Uterus (tissue), 3 donors: ENCODE measurements at regions not wholly inside any gene's neighbourhood (a gene's known extent, or its start where the extent isn't known, plus 50 kb on each side); places are given as distances from the start of the nearest gene placed in this dataset.

Experiments used
- DNase-seq, 2 donors: peaks; one replicate each; pipeline ENCODE4 v3.0.0-alpha.2; 2019 to 2020
- H3K27ac ChIP-seq, 2 donors: fragments of 200-600 bp; sonication (generic); 1 replicate in 1 of 2; 2 replicates in 1 of 2; pipeline ENCODE4 v1.5.1; 2016 to 2018
- H3K27me3 ChIP-seq, 2 donors: fragments of 200-600 bp; sonication (generic); one replicate each; pipeline ENCODE4 v1.5.1; 2018 to 2019; ENCODE audit warnings: control low read depth in 1 of 2
- H3K36me3 ChIP-seq, 2 donors: fragments of 200-600 bp; sonication (generic); one replicate each; pipeline ENCODE4 v1.5.1; 2019; ENCODE audit warnings: control low read depth in 1 of 2
- H3K4me1 ChIP-seq, 2 donors: fragments of 200-600 bp; sonication (generic); one replicate each; pipeline ENCODE4 v1.5.1; 2018 to 2019; ENCODE audit warnings: control low read depth in 1 of 2
- H3K4me3 ChIP-seq, 2 donors: fragments of 200-600 bp; sonication (generic); 1 replicate in 1 of 2; 2 replicates in 1 of 2; pipeline ENCODE4 v1.5.1; 2018 to 2019; ENCODE audit warnings: mild to moderate bottlenecking in 1 of 2
- H3K9me3 ChIP-seq, 2 donors: fragments of 200-600 bp; sonication (generic); one replicate each; pipeline ENCODE4 v1.5.1; 2019; ENCODE audit warnings: control low read depth in 1 of 2
- POLR2A ChIP-seq, 2 donors: fragments of 450-650 bp; IDR thresholded peaks; one replicate each; pipeline ENCODE4 v1.6.1; 2016; ENCODE audit warnings: antibody characterized with exemption in 2 of 2, mild to moderate bottlenecking in 1 of 2, moderate library complexity in 1 of 2
- intact Hi-C: fragments of 100-400 bp; cut with DNase I; formaldehyde crosslinking; loops from one replicate; pipeline ENCODE4 v1.15.1; 2023; ENCODE audit warnings: low total_unique reads
- TF ChIP-seq, protein P1 (sequence below), 4 experiments: fragments of 200-600 bp in 2 of 4; fragments of 450-650 bp in 2 of 4; sonication (generic) in 2 of 4; IDR thresholded peaks; one replicate each; pipeline ENCODE4 v1.5.1; 2016 to 2019; ENCODE audit warnings: antibody characterized with exemption in 4 of 4, mild to moderate bottlenecking in 2 of 4, moderate library complexity in 1 of 4
- donor health status: DM: yes; HTN: yes; CAD: no.

DNA sequence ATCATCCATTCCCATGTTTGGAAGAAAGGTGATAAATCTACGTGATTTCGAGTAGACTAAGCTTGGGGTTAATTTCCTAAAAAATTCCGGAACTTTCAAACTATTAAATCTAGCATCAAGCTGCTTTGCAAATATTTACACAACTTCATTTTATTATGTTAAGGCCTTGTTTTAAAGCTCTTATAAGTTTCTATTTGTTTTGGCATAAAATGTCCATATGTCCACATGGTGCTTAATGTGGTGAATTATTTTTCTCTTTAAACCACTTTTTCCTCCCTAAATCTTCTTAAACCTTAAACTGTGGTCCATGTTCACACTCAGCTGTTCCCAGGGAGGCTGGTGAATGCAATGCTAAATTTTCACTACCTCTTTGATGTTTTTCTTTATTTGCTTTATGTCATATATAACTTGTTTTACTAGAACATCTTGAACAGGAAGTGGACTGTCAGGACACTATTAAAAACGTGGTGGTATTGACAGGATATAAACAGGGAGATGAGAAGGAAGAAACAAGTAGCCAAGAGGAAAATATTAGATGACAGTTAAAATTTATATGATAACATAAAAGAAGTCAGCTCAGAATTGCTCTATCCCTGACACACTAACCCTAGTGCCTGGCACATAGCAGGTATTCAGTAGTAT lies 72.5 kb upstream of the AGTR1 start:
- no peak for TF ChIP-seq POLR2A (IDR thresholded peaks at IDR 0.05)
- TF ChIP-seq, protein P1, sequence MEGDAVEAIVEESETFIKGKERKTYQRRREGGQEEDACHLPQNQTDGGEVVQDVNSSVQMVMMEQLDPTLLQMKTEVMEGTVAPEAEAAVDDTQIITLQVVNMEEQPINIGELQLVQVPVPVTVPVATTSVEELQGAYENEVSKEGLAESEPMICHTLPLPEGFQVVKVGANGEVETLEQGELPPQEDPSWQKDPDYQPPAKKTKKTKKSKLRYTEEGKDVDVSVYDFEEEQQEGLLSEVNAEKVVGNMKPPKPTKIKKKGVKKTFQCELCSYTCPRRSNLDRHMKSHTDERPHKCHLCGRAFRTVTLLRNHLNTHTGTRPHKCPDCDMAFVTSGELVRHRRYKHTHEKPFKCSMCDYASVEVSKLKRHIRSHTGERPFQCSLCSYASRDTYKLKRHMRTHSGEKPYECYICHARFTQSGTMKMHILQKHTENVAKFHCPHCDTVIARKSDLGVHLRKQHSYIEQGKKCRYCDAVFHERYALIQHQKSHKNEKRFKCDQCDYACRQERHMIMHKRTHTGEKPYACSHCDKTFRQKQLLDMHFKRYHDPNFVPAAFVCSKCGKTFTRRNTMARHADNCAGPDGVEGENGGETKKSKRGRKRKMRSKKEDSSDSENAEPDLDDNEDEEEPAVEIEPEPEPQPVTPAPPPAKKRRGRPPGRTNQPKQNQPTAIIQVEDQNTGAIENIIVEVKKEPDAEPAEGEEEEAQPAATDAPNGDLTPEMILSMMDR (IDR thresholded peaks at IDR 0.05), result no peak
- Histone ChIP-seq H3K27ac (no peak overlapping the region), H3K36me3 (no peaks in the 10 kb centered on the region), H3K4me1 (no peaks in the 10 kb centered on the region), H3K4me3 (no peak overlapping the region), H3K9me3 (no peaks in the 10 kb centered on the region), H3K27me3 (no peaks in the 10 kb centered on the region)
- intact Hi-C loops, result no loop called here
- DNase-seq, result no peak

DNA sequence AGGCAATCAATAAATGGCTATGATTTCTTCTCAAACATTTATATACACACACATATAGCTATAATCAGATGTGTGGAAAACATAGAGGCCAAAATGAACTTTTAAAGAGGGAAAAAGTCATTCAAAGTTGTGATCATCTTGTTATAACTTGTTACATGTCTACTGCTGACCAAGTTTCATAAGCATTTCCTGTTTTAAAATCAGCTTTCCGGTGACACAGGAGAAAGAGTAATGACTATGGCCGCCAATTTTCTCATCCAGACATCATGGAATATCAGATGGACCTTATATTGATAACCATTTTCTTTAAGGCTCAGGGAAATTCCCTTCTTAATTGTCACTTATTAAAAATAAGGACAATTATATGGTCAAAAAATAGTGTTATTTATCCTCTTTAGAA lies 71.7 kb upstream of the AGTR1 start:
- TF ChIP-seq, protein P1 (IDR thresholded peaks at IDR 0.05), result no peak
- no peak for TF ChIP-seq POLR2A (IDR thresholded peaks at IDR 0.05)
- Histone ChIP-seq H3K36me3 (no peaks in the 10 kb centered on the region), H3K4me3 (no peak overlapping the region), H3K9me3 (no peaks in the 10 kb centered on the region), H3K27ac (no peak overlapping the region), H3K4me1 (no peaks in the 10 kb centered on the region), H3K27me3 (no peaks in the 10 kb centered on the region)
- no peak for DNase-seq
- intact Hi-C loops, result no loop called here

DNA sequence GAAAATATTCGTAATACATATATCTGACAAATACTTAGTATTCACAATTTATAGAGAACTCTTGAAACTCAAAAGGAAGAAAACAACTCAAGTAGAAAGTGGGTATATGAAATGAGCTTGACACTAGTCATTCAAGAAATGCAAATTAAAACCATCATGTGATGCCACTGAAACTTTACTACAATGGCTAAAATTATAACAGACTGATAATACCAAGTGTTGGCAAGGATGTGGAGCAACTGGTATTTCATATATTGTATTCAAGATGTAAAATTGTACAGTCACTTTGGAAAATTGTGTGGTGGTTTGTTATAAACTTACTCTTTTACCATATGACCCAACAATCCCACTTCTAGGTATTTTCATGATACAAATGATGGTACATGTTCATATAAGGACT lies 68.7 kb upstream of the AGTR1 start:
- no peaks in the 10 kb centered on the region for H3K27me3 ChIP-seq
- H3K27ac ChIP-seq, result no peak overlapping the region
- H3K36me3 ChIP-seq, result no peaks in the 10 kb centered on the region
- intact Hi-C loops, result no loop called here
- H3K4me1 ChIP-seq, result no peaks in the 10 kb centered on the region
- TF ChIP-seq, protein P1 (IDR thresholded peaks at IDR 0.05), result no peak
- TF ChIP-seq POLR2A (IDR thresholded peaks at IDR 0.05), result no peak
- no peak for DNase-seq
- H3K4me3 ChIP-seq, result no peak overlapping the region
- H3K9me3 ChIP-seq, result no peaks in the 10 kb centered on the region

DNA sequence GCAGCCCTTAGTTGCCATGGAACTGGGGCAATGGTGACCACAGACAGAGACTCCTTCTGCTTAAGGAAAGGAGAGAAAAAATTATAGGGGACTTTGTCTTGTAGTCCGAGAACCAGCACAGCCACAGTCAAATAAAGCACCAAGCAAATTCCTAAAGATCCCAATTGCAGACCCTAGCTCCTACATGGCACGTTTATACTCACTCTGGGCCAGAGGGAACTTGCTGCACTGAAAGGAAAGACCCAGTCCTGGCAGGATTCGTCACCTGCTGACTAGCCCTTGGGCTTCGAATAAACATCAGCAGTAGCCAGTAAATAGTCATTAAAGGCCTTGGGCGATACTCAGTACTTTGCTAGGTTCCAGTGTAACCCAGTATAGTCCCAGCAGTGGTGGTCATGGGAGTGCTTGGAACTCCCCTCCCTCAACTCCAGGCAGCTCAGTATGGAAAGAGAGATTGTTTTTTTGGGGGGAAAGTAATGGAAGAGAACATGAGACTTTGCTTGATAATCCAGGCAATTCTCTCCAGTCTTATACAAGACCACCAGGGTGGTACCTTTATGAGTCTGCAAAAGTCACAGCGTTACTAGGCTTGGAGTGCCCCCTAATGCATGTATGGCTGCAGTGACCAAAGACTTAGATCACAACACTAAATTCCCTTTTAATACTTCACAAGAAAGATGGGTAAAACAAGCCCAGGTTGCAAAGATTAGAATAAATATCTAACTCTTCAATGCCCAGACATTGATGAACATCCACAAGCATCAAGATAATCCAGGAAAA lies 66.4 kb upstream of the AGTR1 start:
- DNase-seq, result no peak
- Histone ChIP-seq H3K4me1 (no peaks in the 10 kb centered on the region), H3K27ac (no peak overlapping the region), H3K36me3 (no peaks in the 10 kb centered on the region), H3K9me3 (no peaks in the 10 kb centered on the region), H3K4me3 (no peak overlapping the region), H3K27me3 (no peaks in the 10 kb centered on the region)
- intact Hi-C loops, result no loop called here
- TF ChIP-seq, protein P1 (IDR thresholded peaks at IDR 0.05), result no peak
- no peak for TF ChIP-seq POLR2A (IDR thresholded peaks at IDR 0.05)

DNA sequence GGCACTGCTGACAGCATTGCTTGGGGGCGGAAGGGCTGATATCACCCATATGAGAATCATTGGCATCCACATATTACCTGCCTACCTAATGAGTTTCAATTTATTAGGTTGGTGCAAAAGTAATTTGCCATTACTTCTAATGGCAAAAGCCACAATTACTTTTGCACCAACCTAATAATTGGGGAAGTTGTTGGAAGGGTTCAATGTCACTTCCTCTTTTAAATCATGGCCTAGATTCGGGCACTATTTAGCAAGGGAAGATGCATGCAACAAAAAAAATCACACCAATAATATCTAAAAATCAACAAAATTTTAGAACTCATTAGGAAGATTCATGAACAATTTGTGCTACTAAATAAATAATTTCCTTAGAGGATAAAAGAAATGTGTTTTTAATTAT lies 56.0 kb upstream of the AGTR1 start:
- no peak overlapping the region for H3K27ac ChIP-seq
- no peaks in the 10 kb centered on the region for H3K27me3 ChIP-seq
- DNase-seq, result no peak
- intact Hi-C loops, result no loop called here
- no peaks in the 10 kb centered on the region for H3K36me3 ChIP-seq
- TF ChIP-seq, protein P1 (IDR thresholded peaks at IDR 0.05), result no peak
- no peak for TF ChIP-seq POLR2A (IDR thresholded peaks at IDR 0.05)
- no peaks in the 10 kb centered on the region for H3K9me3 ChIP-seq
- H3K4me1 ChIP-seq, result no peaks in the 10 kb centered on the region
- H3K4me3 ChIP-seq, result no peak overlapping the region
